Spleen (tissue), 11 donors: ENCODE measurements at regions not wholly inside any gene's neighbourhood (a gene's known extent, or its start where the extent isn't known, plus 50 kb on each side); places are given as distances from the start of the nearest gene placed in this dataset.

Experiments
- DNase-seq: peaks from one replicate; pipeline ENCODE4 v3.0.0-alpha.2; 2020
- H3K27ac ChIP-seq, 8 donors: fragments of 200-600 bp; sonication (generic) in 7 of 8; 1 replicate in 4 of 8; 2 replicates in 4 of 8; pipeline versions ENCODE4 v1.5.0 to v1.8.0; 2016 to 2021; ENCODE audit warnings: inconsistent platforms in 4 of 8, mild to moderate bottlenecking in 4 of 8, moderate library complexity in 1 of 8
- H3K27me3 ChIP-seq, 7 donors: fragments of 200-600 bp; sonication (generic) in 6 of 7; replicated peaks in 1 of 7; 1 replicate in 4 of 7; 2 replicates in 3 of 7; pipeline versions ENCODE4 v1.5.0 to v1.8.0; 2016 to 2021; ENCODE audit warnings: inconsistent platforms in 3 of 7, mild to moderate bottlenecking in 1 of 7
- H3K36me3 ChIP-seq, 6 donors: fragments of 200-600 bp; sonication (generic) in 5 of 6; 1 replicate in 4 of 6; 2 replicates in 2 of 6; pipeline versions ENCODE4 v1.5.0 to v1.8.0; 2016 to 2021; ENCODE audit warnings: inconsistent platforms in 2 of 6
- H3K4me1 ChIP-seq, 6 donors: fragments of 200-600 bp; sonication (generic) in 5 of 6; 1 replicate in 3 of 6; 2 replicates in 3 of 6; pipeline versions ENCODE4 v1.5.0 to v1.8.0; 2016 to 2021; ENCODE audit warnings: inconsistent platforms in 3 of 6
- H3K4me3 ChIP-seq, 8 donors: fragments of 200-600 bp; sonication (generic) in 7 of 8; 1 replicate in 4 of 8; 2 replicates in 4 of 8; pipeline versions ENCODE4 v1.5.0 to v1.8.0; 2016 to 2021; ENCODE audit warnings: inconsistent platforms in 4 of 8, mild to moderate bottlenecking in 4 of 8, moderate library complexity in 2 of 8
- H3K9me3 ChIP-seq, 8 donors: fragments of 200-600 bp; sonication (generic) in 7 of 8; 1 replicate in 4 of 8; 2 replicates in 4 of 8; pipeline versions ENCODE4 v1.5.0 to v1.8.0; 2016 to 2021; ENCODE audit warnings: inconsistent platforms in 4 of 8
- CTCF ChIP-seq, 11 experiments: fragments of 200-600 bp in 7 of 11; fragments of 450-650 bp in 4 of 11; sonication (generic) in 4 of 11; IDR thresholded peaks in 8 of 11; conservative IDR thresholded peaks in 3 of 11; 1 replicate in 7 of 11; 2 replicates in 4 of 11; pipeline versions ENCODE4 v1.4.0 to v1.8.0; 2016 to 2021; ENCODE audit warnings: antibody characterized with exemption in 11 of 11, inconsistent platforms in 4 of 11, mild to moderate bottlenecking in 1 of 11
- POLR2A ChIP-seq, 3 donors: fragments of 450-650 bp; IDR thresholded peaks; one replicate each; pipeline ENCODE4 v1.5.1; 2017; ENCODE audit warnings: antibody characterized with exemption in 3 of 3, mild to moderate bottlenecking in 1 of 3
- POLR2AphosphoS5 ChIP-seq, 3 donors: sonication (generic); formaldehyde crosslinking; IDR thresholded peaks; one replicate each; pipeline ENCODE4 v1.5.1; 2017; ENCODE audit warnings: antibody characterized with exemption in 3 of 3
- WGBS, 5 donors: extraction: QIAGEN DNeasy Blood & Tissue Kit in 3 of 5; methylation state at CpG; one replicate each; pipeline versions ENCODE4 v1.1.5 to v1.1.7; 2013 to 2018; 5-methylcytosine and 5-hydroxymethylcytosine counted together
- intact Hi-C: fragments of 100-400 bp; cut with DNase I; formaldehyde crosslinking; loops from one replicate; pipeline ENCODE4 v1.15.0; 2023; ENCODE audit warnings: low total_unique reads
- donor health status: healthy with polysubstance abuse.
- donor health status: DM: no; HTN: no; CAD: no; lungs with moderate emphysema.
- donor health status: DM: no; HTN: no; CAD: no.
- donor health status: Bipolar disorder and iron deficiency.
- donor health status: healthy.
- donor health status: DM: no; HTN: no; CAD: no.
- donor health status: DM: yes; HTN: yes; CAD: no.

GRCh38 chr15:52844823-52845222 is 54.7 kb upstream of the ONECUT1 start:
- Histone ChIP-seq H3K4me3 (no peak overlapping the region), H3K36me3 (no peaks in the 10 kb centered on the region), H3K27me3 (peaks cover 0 to 43% (median 0%) of the 10 kb centered on the region in 7 donors), H3K9me3 (peaks cover 0 to 8% (median 0%) of the 10 kb centered on the region in 8 donors), H3K4me1 (no peaks in the 10 kb centered on the region), H3K27ac (no peak overlapping the region)
- WGBS, 5 donors: 62 to 79% (median 76%) methylated on average over 5 of the region's 5 CpGs
- TF ChIP-seq POLR2A (IDR thresholded peaks at IDR 0.05) (no peak), CTCF (IDR thresholded peaks at IDR 0.05 in 8 of 11, conservative IDR thresholded peaks at IDR 0.05 in 3 of 11) (no peak), POLR2AphosphoS5 (IDR thresholded peaks at IDR 0.05) (no peak)
- DNase-seq: no peak
- intact Hi-C loops: no loop called here
